HepG2 (cell line): ENCODE measurements at regions not wholly inside any gene's neighbourhood (a gene's known extent, or its start where the extent isn't known, plus 50 kb on each side); places are given as distances from the start of the nearest gene placed in this dataset.
"Not testable (repeated sequence)": the region's sequence is repeated elsewhere in the genome, so short reads cannot be mapped to it uniquely, and the experiment has no call there.

Experiments
- ATAC-seq: fragments of 200-7000 bp; cut with Tn5 transposase; 3 replicates; pipeline ENCODE4 v1.9.1; 2020; ENCODE audit warnings: mild to moderate bottlenecking, moderate library complexity
- BruUV-seq: library from RNA; stranded (reverse); fragments of 400-500 nt; replicated peaks from 2 replicates; lab custom pipeline; 2021; lab: Mats Ljungman, UMichigan
- CTCF ChIA-PET: fragments of 300-600 bp; formaldehyde crosslinking; extraction: SDS; loops from one replicate; lab custom pipeline; 2021; ENCODE audit warnings: low total read pairs, inconsistent platforms, low intra/inter-chr PET ratio; lab: Yijun Ruan, JAX
- POLR2A ChIA-PET: fragments of 350-600 bp; sonication (Branson Sonifier 250); formaldehyde crosslinking; loops from one replicate; lab custom pipeline; 2020; ENCODE audit warnings: antibody characterized with exemption, inconsistent platforms; lab: Yijun Ruan, JAX
- DNase-seq: peaks from one replicate; pipeline ENCODE4 v3.0.0-alpha.2; 2015; ENCODE audit warnings: low spot score
- FAIRE-seq: peaks from 3 replicates; lab custom pipeline; 2011; peaks lifted over from hg19 to GRCh38; lab: Jason Lieb, UNC
- H2AFZ ChIP-seq: one replicate; pipeline ENCODE4 v1.6.1; 2011; ENCODE audit warnings: low read length, inconsistent platforms
- H3K27ac ChIP-seq: fragments of 300-600 bp; 3 replicates; pipeline ENCODE4 v1.8.0; 2011; ENCODE audit warnings: mixed run types, mild to moderate bottlenecking, mixed read lengths, low read length, inconsistent platforms; ENCODE audit not compliant: insufficient read depth; ENCODE audit errors: extremely low read length
- H3K27me3 ChIP-seq, 2 experiments: fragments of 200-600 bp in 1 of 2; 2 replicates in 1 of 2; 3 replicates in 1 of 2; pipeline versions ENCODE4 v1.6.0 to v1.8.0; 2011; ENCODE audit warnings: low read length in 2 of 2, mild to moderate bottlenecking in 2 of 2, moderate library complexity in 2 of 2, inconsistent platforms in 1 of 2; ENCODE audit not compliant: insufficient read depth in 2 of 2, control insufficient read depth in 1 of 2
- H3K36me3 ChIP-seq, 2 experiments: fragments of 200-600 bp in 1 of 2; replicated peaks in 1 of 2; 2 replicates in 1 of 2; 3 replicates in 1 of 2; pipeline versions ENCODE4 v1.5.1 to v1.8.0; 2011; ENCODE audit warnings: low read length in 2 of 2, inconsistent platforms in 1 of 2; ENCODE audit not compliant: insufficient read depth in 2 of 2, control insufficient read depth in 1 of 2
- H3K4me1 ChIP-seq: 2 replicates; pipeline ENCODE4 v1.5.1; 2012; ENCODE audit warnings: low read length, inconsistent platforms; ENCODE audit not compliant: insufficient read depth
- H3K4me2 ChIP-seq: 2 replicates; pipeline ENCODE4 v1.6.0; 2011; ENCODE audit warnings: low read depth, low read length, inconsistent platforms
- H3K4me3 ChIP-seq, 3 experiments: fragments of 200-600 bp in 1 of 3; sonication (generic), shearing (Covaris generic) in 1 of 3; replicated peaks in 1 of 3; 2 replicates each; pipeline ENCODE4 v1.5.1; 2011 to 2016; ENCODE audit warnings: low read length in 3 of 3, inconsistent platforms in 2 of 3, low read depth in 2 of 3, mild to moderate bottlenecking in 2 of 3, control low read depth in 1 of 3, mixed read lengths in 1 of 3; ENCODE audit not compliant: insufficient read depth in 1 of 3
- H3K79me2 ChIP-seq: one replicate; pipeline ENCODE4 v1.6.1; 2011; ENCODE audit warnings: low read length, inconsistent platforms; ENCODE audit not compliant: insufficient read depth
- H3K9ac ChIP-seq: 2 replicates; pipeline ENCODE4 v1.6.0; 2011; ENCODE audit warnings: mild to moderate bottlenecking, low read depth, low read length, inconsistent platforms; ENCODE audit not compliant: insufficient read depth
- H3K9me3 ChIP-seq: 2 replicates; pipeline ENCODE4 v1.5.1; 2012; ENCODE audit warnings: mild to moderate bottlenecking, low read length
- H4K20me1 ChIP-seq: 2 replicates; pipeline ENCODE4 v1.6.0; 2011; ENCODE audit warnings: inconsistent platforms, mild to moderate bottlenecking, low read length, moderate library complexity; ENCODE audit not compliant: insufficient read depth
- CCAR2 ChIP-seq: fragments of 200-400 bp; formaldehyde crosslinking; optimal IDR thresholded peaks from 2 replicates; pipeline ENCODE3; 2018; ENCODE audit warnings: low read depth, mild to moderate bottlenecking, low read length, moderate library complexity
- GATAD2A ChIP-seq: IDR thresholded peaks from 2 replicates; pipeline ENCODE4 v1.6.1; 2016
- NCOA1 ChIP-seq: sonication (generic); formaldehyde crosslinking; IDR thresholded peaks from 2 replicates; pipeline ENCODE4 v1.9.0; 2021; ENCODE audit warnings: missing genetic modification reagents
- POLR2AphosphoS2 ChIP-seq: IDR thresholded peaks from 2 replicates; pipeline ENCODE4 v1.6.1; 2011; ENCODE audit warnings: low read depth, low read length, improper control_type of control experiment
- PRMT3 ChIP-seq: sonication (generic); formaldehyde crosslinking; IDR thresholded peaks from 2 replicates; pipeline ENCODE4 v1.8.1; 2022; ENCODE audit warnings: low read depth, mild to moderate bottlenecking, moderate library complexity, missing genetic modification reagents, borderline replicate concordance
- SNRNP70 ChIP-seq: fragments of 200-400 bp; formaldehyde crosslinking; IDR thresholded peaks from 2 replicates; pipeline ENCODE4 v1.6.1; 2017; ENCODE audit warnings: mild to moderate bottlenecking, low read depth, low read length, moderate library complexity
- SRSF1 ChIP-seq: fragments of 200-400 bp; formaldehyde crosslinking; optimal IDR thresholded peaks from 2 replicates; pipeline ENCODE3; 2017; ENCODE audit warnings: mild to moderate bottlenecking, low read depth, low read length, moderate library complexity
- TCF12 ChIP-seq, 2 experiments: fragments of 450-650 bp in 1 of 2; sonication (generic) in 1 of 2; formaldehyde crosslinking in 1 of 2; IDR thresholded peaks; 2 replicates each; pipeline versions ENCODE4 v1.6.1 to v1.8.0; 2017 to 2022; ENCODE audit warnings: antibody characterized with exemption in 1 of 2, mild to moderate bottlenecking in 1 of 2, missing genetic modification reagents in 1 of 2, moderate library complexity in 1 of 2
- ZBTB1 ChIP-seq: sonication (generic); formaldehyde crosslinking; IDR thresholded peaks from 2 replicates; pipeline ENCODE4 v1.4.0; 2020; ENCODE audit warnings: missing genetic modification reagents, borderline replicate concordance
- ZBTB8A ChIP-seq: sonication (generic); formaldehyde crosslinking; IDR thresholded peaks from 2 replicates; pipeline ENCODE4 v1.4.0; 2020; ENCODE audit warnings: mild to moderate bottlenecking, low read depth, missing genetic modification reagents, borderline replicate concordance
- ZEB1 ChIP-seq: IDR thresholded peaks from 2 replicates; pipeline ENCODE4 v1.6.1; 2012; ENCODE audit warnings: mild to moderate bottlenecking, low read depth, inconsistent platforms; ENCODE audit not compliant: insufficient replicate concordance
- ZNF414 ChIP-seq: sonication (generic); formaldehyde crosslinking; IDR thresholded peaks from 2 replicates; pipeline ENCODE4 v1.5.0; 2020; ENCODE audit warnings: missing genetic modification reagents
- ZNF749 ChIP-seq: sonication (generic); formaldehyde crosslinking; IDR thresholded peaks from 2 replicates; pipeline ENCODE4 v1.8.0; 2022; ENCODE audit warnings: mild to moderate bottlenecking, missing genetic modification reagents, moderate library complexity, borderline replicate concordance
- WGBS: methylation state at CpG from one replicate; pipeline ENCODE4 v1.1.6; 2017; ENCODE audit warnings: low lambda C conversion rate; 5-methylcytosine and 5-hydroxymethylcytosine counted together
- in situ Hi-C: cut with HindIII; loops from 2 replicates; pipeline ENCODE4 v1.10.0; 2017; ENCODE audit warnings: low pct_unique_long_range_greater_than_20kb; ENCODE audit not compliant: extremely low pct_ligation_motif_present
- intact Hi-C: fragments of 100-400 bp; cut with micrococcal nuclease; formaldehyde crosslinking; loops from one replicate; pipeline ENCODE4 v1.10.0; 2022; ENCODE audit not compliant: unreplicated experiment
- TF ChIP-seq, protein P1 (sequence below): sonication (generic); formaldehyde crosslinking; IDR thresholded peaks from 2 replicates; pipeline ENCODE4 v1.9.0; 2022; ENCODE audit warnings: low read depth, missing genetic modification reagents
- TF ChIP-seq, protein P2 (sequence below): sonication (generic); formaldehyde crosslinking; IDR thresholded peaks from 2 replicates; pipeline ENCODE4 v1.4.0; 2020; ENCODE audit warnings: missing genetic modification reagents

DNA sequence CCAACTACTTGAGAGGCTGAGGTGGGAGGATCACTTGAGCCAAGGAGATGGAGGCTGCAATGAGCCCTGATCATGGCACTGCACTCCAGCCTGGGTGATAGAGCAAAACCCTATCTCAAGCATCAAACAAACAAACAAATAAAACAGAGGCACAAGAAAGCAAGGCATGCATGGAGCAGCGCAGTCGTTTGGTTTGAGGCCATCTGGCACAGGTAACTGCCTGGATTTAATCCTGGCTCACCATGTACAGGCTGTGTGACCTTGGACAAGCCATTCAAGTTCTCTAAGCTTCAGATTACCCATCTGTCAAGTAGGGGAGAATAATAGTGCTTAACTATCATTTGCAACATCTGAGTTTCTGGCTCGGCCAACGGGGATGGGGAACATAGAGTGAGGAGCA is 270.3 kb upstream of the TEKT4 start:
- in situ Hi-C loops, ATAC-seq, intact Hi-C loops, H3K4me2 ChIP-seq, BruUV-seq, H3K9ac ChIP-seq, H3K27me3 ChIP-seq, H3K4me3 ChIP-seq, H3K79me2 ChIP-seq, H2AFZ ChIP-seq, FAIRE-seq, H4K20me1 ChIP-seq, H3K27ac ChIP-seq, H3K4me1 ChIP-seq, DNase-seq, H3K36me3 ChIP-seq, H3K9me3 ChIP-seq, CTCF ChIA-PET, POLR2A ChIA-PET: not testable (repeated sequence)
- WGBS, result 20% methylated on average over 2 of the region's 4 CpGs

- no TSS peak for BruUV-seq
- in situ Hi-C loops, result no loop called here
- H2AFZ ChIP-seq, result no peak overlapping the region
- H3K9me3 ChIP-seq, result no peaks in the 10 kb centered on the region
- no peak for FAIRE-seq
- ChIA-PET POLR2A (no interaction called here), CTCF (no interaction called here)
- peaks cover 0 to 7% of the 10 kb centered on the region in 2 experiments; a peak in 3 of 5 replicates for H3K27me3 ChIP-seq
- intact Hi-C loops, result no loop called here
- WGBS, result 5% methylated on average over 3 of the region's 7 CpGs
- no peak overlapping the region for H3K4me2 ChIP-seq
- H3K4me1 ChIP-seq, result no peaks in the 10 kb centered on the region
- no peak overlapping the region for H3K27ac ChIP-seq
- no peaks in the 10 kb centered on the region for H4K20me1 ChIP-seq
- no peak overlapping the region for H3K4me3 ChIP-seq
- DNase-seq, result no peak
- no peaks in the 10 kb centered on the region for H3K36me3 ChIP-seq
- no peak overlapping the region for H3K9ac ChIP-seq
- ATAC-seq, result no peak
- H3K79me2 ChIP-seq, result no peaks in the 10 kb centered on the region
- TF ChIP-seq ZEB1, result no peak
- no peak for TF ChIP-seq ZNF749 (CRISPR knock-in tag)
- TF ChIP-seq, protein P1, sequence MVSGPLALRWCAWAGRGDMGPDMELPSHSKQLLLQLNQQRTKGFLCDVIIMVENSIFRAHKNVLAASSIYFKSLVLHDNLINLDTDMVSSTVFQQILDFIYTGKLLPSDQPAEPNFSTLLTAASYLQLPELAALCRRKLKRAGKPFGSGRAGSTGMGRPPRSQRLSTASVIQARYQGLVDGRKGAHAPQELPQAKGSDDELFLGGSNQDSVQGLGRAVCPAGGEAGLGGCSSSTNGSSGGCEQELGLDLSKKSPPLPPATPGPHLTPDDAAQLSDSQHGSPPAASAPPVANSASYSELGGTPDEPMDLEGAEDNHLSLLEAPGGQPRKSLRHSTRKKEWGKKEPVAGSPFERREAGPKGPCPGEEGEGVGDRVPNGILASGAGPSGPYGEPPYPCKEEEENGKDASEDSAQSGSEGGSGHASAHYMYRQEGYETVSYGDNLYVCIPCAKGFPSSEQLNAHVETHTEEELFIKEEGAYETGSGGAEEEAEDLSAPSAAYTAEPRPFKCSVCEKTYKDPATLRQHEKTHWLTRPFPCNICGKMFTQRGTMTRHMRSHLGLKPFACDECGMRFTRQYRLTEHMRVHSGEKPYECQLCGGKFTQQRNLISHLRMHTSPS (CRISPR knock-in tag), result no peak
- no peak for TF ChIP-seq SNRNP70
- TF ChIP-seq ZBTB8A, result no peak
- no peak for TF ChIP-seq PRMT3 (CRISPR knock-in tag)
- no peak for TF ChIP-seq POLR2AphosphoS2
- TF ChIP-seq TCF12 (IDR thresholded peaks at IDR 0.05), result no peak
- no peak for TF ChIP-seq TCF12 (CRISPR knock-in tag; IDR thresholded peaks at IDR 0.05)
- TF ChIP-seq NCOA1 (CRISPR knock-in tag), result no peak
- no peak for TF ChIP-seq SRSF1
- TF ChIP-seq GATAD2A (CRISPR knock-in tag), result no peak
- TF ChIP-seq, protein P2, sequence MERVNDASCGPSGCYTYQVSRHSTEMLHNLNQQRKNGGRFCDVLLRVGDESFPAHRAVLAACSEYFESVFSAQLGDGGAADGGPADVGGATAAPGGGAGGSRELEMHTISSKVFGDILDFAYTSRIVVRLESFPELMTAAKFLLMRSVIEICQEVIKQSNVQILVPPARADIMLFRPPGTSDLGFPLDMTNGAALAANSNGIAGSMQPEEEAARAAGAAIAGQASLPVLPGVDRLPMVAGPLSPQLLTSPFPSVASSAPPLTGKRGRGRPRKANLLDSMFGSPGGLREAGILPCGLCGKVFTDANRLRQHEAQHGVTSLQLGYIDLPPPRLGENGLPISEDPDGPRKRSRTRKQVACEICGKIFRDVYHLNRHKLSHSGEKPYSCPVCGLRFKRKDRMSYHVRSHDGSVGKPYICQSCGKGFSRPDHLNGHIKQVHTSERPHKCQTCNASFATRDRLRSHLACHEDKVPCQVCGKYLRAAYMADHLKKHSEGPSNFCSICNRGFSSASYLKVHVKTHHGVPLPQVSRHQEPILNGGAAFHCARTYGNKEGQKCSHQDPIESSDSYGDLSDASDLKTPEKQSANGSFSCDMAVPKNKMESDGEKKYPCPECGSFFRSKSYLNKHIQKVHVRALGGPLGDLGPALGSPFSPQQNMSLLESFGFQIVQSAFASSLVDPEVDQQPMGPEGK (CRISPR knock-in tag), result no peak
- no peak for TF ChIP-seq ZBTB1 (CRISPR knock-in tag)
- TF ChIP-seq ZNF414, result no peak
- TF ChIP-seq CCAR2, result no peak
Measured at GRCh38 chr2:94602466-94602865, 268.8 kb upstream of the TEKT4 start.
